ENCODE measurements at regions not wholly inside any gene's neighbourhood (a gene's known extent, or its start where the extent isn't known, plus 50 kb on each side); places are given as distances from the start of the nearest gene placed in this dataset.
"Not testable (repeated sequence)": the region's sequence is repeated elsewhere in the genome, so short reads cannot be mapped to it uniquely, and the experiment has no call there.

DNA sequence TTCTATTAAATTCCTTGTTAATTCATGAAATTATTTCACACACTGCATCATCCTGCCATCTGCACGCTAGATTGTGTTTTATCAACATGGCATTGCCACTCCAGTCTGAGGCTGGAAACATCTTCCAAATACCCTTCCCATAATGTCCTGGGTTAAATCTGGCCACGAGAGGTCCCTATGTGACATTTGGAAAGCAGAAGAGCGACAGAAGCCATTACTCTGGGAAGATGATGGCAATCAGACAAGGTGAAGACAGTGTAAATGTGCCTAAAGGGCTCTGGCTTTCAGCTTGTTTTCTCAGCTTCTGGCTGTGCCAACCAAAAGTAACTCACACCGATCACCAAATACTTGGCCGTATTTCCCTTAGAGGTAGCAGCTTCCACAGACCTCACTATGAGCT, 144.8 kb downstream of the CAPZA3 start:
- DNase-seq (ENCODE audit: low read depth), result no peak
- no peak overlapping the region for H3K4me3 ChIP-seq (ENCODE audit: low read length)
- TF ChIP-seq, protein P1, sequence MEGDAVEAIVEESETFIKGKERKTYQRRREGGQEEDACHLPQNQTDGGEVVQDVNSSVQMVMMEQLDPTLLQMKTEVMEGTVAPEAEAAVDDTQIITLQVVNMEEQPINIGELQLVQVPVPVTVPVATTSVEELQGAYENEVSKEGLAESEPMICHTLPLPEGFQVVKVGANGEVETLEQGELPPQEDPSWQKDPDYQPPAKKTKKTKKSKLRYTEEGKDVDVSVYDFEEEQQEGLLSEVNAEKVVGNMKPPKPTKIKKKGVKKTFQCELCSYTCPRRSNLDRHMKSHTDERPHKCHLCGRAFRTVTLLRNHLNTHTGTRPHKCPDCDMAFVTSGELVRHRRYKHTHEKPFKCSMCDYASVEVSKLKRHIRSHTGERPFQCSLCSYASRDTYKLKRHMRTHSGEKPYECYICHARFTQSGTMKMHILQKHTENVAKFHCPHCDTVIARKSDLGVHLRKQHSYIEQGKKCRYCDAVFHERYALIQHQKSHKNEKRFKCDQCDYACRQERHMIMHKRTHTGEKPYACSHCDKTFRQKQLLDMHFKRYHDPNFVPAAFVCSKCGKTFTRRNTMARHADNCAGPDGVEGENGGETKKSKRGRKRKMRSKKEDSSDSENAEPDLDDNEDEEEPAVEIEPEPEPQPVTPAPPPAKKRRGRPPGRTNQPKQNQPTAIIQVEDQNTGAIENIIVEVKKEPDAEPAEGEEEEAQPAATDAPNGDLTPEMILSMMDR (IDR thresholded peaks at IDR 0.05; ENCODE audit: insufficient read depth, low read depth, low read length, missing control alignments), result peak; percentile 12

DNA sequence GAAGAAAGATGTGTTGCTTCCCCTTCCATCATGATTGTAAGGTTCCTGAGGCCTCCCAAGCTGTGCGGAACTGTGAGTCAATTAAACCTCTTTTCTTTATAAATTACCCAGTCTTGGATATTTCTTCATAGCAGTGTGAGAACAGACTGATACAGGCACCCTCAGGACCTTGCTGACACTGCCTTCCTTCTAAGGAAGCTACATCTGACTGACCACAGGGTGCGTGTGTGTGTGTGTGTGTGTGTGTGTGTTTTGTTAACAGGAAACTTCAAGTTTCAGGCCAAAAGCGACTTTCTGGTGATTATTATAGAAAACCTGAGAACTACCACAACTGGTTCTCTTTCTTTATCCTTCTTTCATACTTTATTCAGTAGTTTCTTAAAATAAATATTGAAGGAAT, 149.0 kb downstream of the CAPZA3 start:
- TF ChIP-seq, protein P1 (IDR thresholded peaks at IDR 0.05; ENCODE audit: insufficient read depth, low read depth, low read length, missing control alignments), result no peak
- H3K4me3 ChIP-seq (ENCODE audit: low read length), result no peak overlapping the region
- no peak for DNase-seq (ENCODE audit: low read depth)

DNA sequence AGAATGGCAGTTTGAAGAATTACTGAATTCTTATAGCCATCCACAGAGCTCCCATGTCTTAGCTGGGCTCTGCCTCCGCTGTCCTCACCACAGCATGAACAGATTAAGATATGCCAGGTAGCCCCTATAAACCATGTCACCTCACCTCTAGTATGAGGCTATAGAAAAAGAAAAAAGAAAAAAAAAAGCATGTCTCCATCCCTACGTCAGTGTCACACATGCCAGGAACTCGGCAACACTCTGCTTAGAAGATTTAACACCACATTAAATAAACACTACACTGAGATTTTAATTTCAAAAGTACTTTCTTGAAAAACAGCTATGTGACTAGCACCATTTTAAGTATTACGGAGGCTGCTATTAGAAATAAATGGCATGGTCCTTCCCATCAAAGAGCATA, 149.4 kb downstream of the CAPZA3 start:
- DNase-seq (ENCODE audit: low read depth), result no peak
- TF ChIP-seq, protein P1 (IDR thresholded peaks at IDR 0.05; ENCODE audit: insufficient read depth, low read depth, low read length, missing control alignments), result no peak

DNA sequence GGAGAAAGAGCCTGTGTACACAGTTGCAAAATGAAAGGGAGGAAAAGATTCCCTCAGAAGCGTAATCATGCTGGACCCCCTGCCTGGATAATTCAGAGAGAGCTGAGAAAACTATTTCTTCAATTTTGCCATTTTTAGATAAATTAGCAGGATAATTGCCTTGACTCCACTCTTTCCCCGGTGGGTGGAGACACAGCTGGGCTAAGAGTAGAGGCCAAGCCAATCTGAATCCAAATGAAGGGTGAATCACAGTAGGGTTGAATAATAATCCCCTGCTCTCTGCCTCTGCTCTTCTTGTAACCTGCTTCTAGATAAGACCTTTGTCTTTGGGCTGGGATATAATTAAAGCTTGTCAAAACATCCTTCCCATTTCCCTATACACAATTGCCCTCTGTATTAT, 150.1 kb downstream of the CAPZA3 start:
- DNase-seq (ENCODE audit: low read depth), result no peak
- TF ChIP-seq, protein P1 (IDR thresholded peaks at IDR 0.05; ENCODE audit: insufficient read depth, low read depth, low read length, missing control alignments), result no peak
- H3K4me3 ChIP-seq (ENCODE audit: low read length), result no peak overlapping the region

More for the DNA sequence above, 149.4 kb downstream of the CAPZA3 start:
- no peak overlapping the region for H3K4me3 ChIP-seq (ENCODE audit: low read length)

DNA sequence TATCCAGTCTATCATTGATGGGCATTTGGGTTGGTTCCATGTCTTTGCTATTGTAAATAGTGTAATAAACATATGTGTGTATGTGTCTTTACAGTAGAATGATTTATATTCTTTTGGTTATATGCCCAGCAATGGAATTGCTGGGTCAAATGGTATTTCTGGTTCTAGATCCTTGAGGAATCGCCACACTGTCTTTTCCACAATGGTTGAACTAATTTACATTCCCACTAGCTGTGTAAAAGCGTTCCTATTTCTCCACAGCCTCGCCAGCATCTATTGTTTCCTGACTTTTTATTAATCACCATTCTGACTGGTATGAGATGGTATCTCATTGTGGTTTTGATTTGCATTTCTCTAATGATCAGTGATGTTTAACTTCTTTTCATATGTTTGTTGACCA, 152.7 kb downstream of the CAPZA3 start:
- not testable (repeated sequence) for H3K4me3 ChIP-seq (ENCODE audit: low read length); DNase-seq (ENCODE audit: low read depth)

DNA sequence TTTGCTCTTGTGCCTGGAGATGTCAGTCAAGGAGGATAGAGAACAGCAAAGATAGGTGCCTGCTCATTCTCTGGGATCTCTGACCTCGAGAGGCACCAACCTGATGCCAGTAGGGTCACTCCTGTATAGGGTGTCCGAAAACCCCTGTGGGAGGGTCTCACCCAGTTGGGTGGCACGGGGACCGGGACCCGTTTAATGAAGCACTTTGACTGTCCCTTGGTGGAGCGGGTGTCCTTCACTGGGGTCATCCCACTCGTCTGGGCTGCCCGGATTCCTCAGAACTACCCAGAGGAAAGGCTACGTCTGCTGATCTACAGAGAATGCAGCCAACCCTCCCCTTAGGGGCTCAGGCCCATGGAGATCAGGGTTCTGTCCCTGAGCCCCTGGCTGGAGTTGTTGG, 157.6 kb downstream of the CAPZA3 start:
- no peak for DNase-seq (ENCODE audit: low read depth)

DNA sequence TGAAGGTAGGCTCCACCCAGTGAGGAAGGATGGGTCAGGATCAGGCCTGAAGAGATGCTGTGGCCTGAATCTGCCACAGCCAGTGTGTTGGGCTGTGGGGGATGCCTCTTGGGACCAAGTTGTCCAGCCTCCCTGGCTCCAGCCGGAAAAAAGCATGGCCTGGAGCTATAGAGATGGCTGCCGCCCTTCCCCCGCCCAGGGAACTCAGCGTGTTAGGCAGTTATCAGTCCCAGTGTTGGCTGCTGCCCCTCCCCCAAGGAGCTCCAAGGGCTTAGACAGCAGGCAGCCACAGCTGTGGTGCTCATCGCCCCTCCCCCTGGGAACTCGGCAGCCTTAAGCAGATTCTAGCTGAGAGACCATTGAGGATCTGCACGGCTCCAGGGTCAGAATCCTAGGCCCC, 158.0 kb downstream of the CAPZA3 start:
- no peak for DNase-seq (ENCODE audit: low read depth)
- no peak overlapping the region for H3K4me3 ChIP-seq (ENCODE audit: low read length)
- TF ChIP-seq, protein P1 (IDR thresholded peaks at IDR 0.05; ENCODE audit: insufficient read depth, low read depth, low read length, missing control alignments), result no peak

More for the DNA sequence above, 157.6 kb downstream of the CAPZA3 start:
- TF ChIP-seq, protein P1 (IDR thresholded peaks at IDR 0.05; ENCODE audit: insufficient read depth, low read depth, low read length, missing control alignments), result no peak
- no peak overlapping the region for H3K4me3 ChIP-seq (ENCODE audit: low read length)
